WTC11 (cell line): ENCODE measurements at regions not wholly inside any gene's neighbourhood (a gene's known extent, or its start where the extent isn't known, plus 50 kb on each side); places are given as distances from the start of the nearest gene placed in this dataset.

Source experiments
- ATF2 ChIP-seq: sonication (generic); formaldehyde crosslinking; IDR thresholded peaks from 2 replicates; pipeline ENCODE4 v1.8.1; 2022; ENCODE audit warnings: low read depth, missing genetic modification reagents, borderline replicate concordance
- CTCF ChIP-seq: fragments of 200-600 bp; IDR thresholded peaks from 2 replicates; pipeline ENCODE4 v1.8.0; 2022; ENCODE audit warnings: antibody characterized with exemption
- E2F1 ChIP-seq: sonication (generic); formaldehyde crosslinking; IDR thresholded peaks from 2 replicates; pipeline ENCODE4 v1.8.0; 2022; ENCODE audit warnings: mild to moderate bottlenecking, missing genetic modification reagents
- ESRRA ChIP-seq: sonication (generic); formaldehyde crosslinking; IDR thresholded peaks from 2 replicates; pipeline ENCODE4 v1.8.1; 2022; ENCODE audit warnings: mild to moderate bottlenecking, missing genetic modification reagents, borderline replicate concordance
- FOXP1 ChIP-seq: sonication (generic); formaldehyde crosslinking; IDR thresholded peaks from 2 replicates; pipeline ENCODE4 v1.8.0; 2022; ENCODE audit warnings: missing genetic modification reagents, mild to moderate bottlenecking, moderate library complexity, borderline replicate concordance
- MAX ChIP-seq: sonication (generic); formaldehyde crosslinking; IDR thresholded peaks from 2 replicates; pipeline ENCODE4 v1.8.0; 2022; ENCODE audit warnings: mild to moderate bottlenecking, missing genetic modification reagents
- SMAD4 ChIP-seq: sonication (generic); formaldehyde crosslinking; IDR thresholded peaks from 2 replicates; pipeline ENCODE4 v1.8.0; 2022; ENCODE audit warnings: mild to moderate bottlenecking, missing genetic modification reagents
- SP1 ChIP-seq: sonication (generic); formaldehyde crosslinking; conservative IDR thresholded peaks from 2 replicates; pipeline ENCODE4 v1.8.1; 2022; ENCODE audit warnings: missing genetic modification reagents
- TCF7 ChIP-seq: sonication (generic); formaldehyde crosslinking; IDR thresholded peaks from 2 replicates; pipeline ENCODE4 v1.8.0; 2022; ENCODE audit warnings: mild to moderate bottlenecking, low read depth, missing genetic modification reagents, moderate library complexity
- USF1 ChIP-seq: sonication (generic); formaldehyde crosslinking; IDR thresholded peaks from 2 replicates; pipeline ENCODE4 v1.8.0; 2022; ENCODE audit warnings: mild to moderate bottlenecking, missing genetic modification reagents
- ZNF232 ChIP-seq: sonication (generic); formaldehyde crosslinking; IDR thresholded peaks from 2 replicates; pipeline ENCODE4 v1.8.0; 2022; ENCODE audit warnings: mild to moderate bottlenecking, missing genetic modification reagents
- ZNF263 ChIP-seq: sonication (generic); formaldehyde crosslinking; IDR thresholded peaks from 2 replicates; pipeline ENCODE4 v1.8.1; 2022; ENCODE audit warnings: low read depth, mild to moderate bottlenecking, moderate library complexity, missing genetic modification reagents

GRCh38 chr9:712643-713042 is 128.9 kb upstream of the DMRT1 start:
- no peak for TF ChIP-seq SMAD4 (CRISPR knock-in tag)
- no peak for TF ChIP-seq E2F1
- TF ChIP-seq ESRRA (CRISPR knock-in tag) = no peak
- no peak for TF ChIP-seq USF1 (CRISPR knock-in tag)
- TF ChIP-seq CTCF = no peak
- no peak for TF ChIP-seq MAX
- no peak for TF ChIP-seq SP1 (CRISPR knock-in tag)
- no peak for TF ChIP-seq TCF7 (CRISPR knock-in tag)
- TF ChIP-seq FOXP1 (CRISPR knock-in tag) = no peak
- no peak for TF ChIP-seq ATF2 (CRISPR knock-in tag)
- no peak for TF ChIP-seq ZNF232
- no peak for TF ChIP-seq ZNF263
